ENCODE measurements at regions not wholly inside any gene's neighbourhood (a gene's known extent, or its start where the extent isn't known, plus 50 kb on each side); places are given as distances from the start of the nearest gene placed in this dataset.
"Not testable (repeated sequence)": the region's sequence is repeated elsewhere in the genome, so short reads cannot be mapped to it uniquely, and the experiment has no call there.

DNA sequence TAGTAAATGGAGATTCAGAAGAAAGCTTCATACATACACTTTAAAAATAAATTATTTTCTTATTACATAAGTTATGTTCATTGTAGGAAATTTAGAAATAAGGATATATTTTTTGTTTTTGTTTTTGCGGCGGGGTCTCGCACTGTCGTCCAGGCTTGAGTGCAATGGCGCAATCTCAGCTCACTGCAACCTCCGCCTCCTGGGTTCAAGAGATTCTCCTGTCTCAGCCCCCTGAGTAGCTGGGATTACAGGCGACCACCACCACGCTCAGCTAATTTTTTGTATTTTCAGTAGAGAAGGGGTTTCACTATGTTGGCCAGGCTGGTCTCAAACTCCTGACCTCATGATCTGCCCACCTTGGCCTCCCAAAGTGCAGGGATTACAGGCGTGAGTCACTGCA is 71.7 kb upstream of the TSC22D2 start:
- not testable (repeated sequence) for H3K4me1 ChIP-seq (ENCODE audit: insufficient read depth); DNase-seq (ENCODE audit: extremely low spot score); H3K36me3 ChIP-seq (ENCODE audit: insufficient read depth); H3K27ac ChIP-seq (ENCODE audit: low read depth); H3K4me3 ChIP-seq (ENCODE audit: low read depth, low read length)
- 97% methylated on average over 9 of the region's 9 CpGs for WGBS

DNA sequence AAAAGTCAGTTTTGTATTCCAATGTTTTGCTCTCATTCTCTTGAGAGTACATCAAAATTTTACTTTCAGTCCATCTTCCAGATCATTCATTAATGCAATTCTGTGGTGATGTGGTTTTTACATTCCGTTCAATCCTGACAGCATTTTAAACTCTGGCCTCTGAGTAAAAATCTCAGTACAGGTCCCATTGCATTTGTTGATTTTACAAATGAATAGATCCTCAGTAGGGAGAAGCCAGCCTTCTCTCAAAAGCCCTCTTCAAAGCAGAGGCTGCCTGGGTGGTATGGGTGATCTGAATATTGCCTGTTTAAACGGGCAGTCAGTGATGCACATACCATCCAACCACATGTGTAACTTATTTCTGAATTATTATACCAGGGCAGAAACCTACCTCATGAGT is 72.5 kb upstream of the TSC22D2 start:
- no peak overlapping the region for H3K4me3 ChIP-seq (ENCODE audit: low read depth, low read length)
- no peaks in the 10 kb centered on the region for H3K36me3 ChIP-seq (ENCODE audit: insufficient read depth)
- H3K4me1 ChIP-seq (ENCODE audit: insufficient read depth), result no peaks in the 10 kb centered on the region
- no peak overlapping the region for H3K27ac ChIP-seq (ENCODE audit: low read depth)
- 56% methylated on average over 2 of the region's 2 CpGs for WGBS
- no peak for DNase-seq (ENCODE audit: extremely low spot score)

DNA sequence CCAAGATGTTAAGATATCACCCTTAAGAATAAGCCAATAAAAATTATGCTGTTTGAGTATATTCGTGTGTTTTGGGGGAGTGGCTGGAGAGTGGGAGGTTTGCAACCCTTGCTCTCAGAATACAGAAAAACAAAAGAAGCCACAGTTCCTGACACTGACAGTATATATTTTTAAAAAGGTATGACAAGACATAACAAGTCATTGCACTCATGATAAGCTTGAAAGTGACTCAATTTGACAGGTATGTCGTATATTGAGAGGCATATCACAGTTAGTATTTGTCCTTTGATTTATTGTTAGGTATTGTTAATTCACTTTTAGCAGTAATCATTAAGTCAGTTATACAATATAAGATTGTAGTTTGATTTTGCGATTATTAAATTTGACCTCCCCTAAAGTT is 73.1 kb upstream of the TSC22D2 start:
- no peak overlapping the region for H3K4me3 ChIP-seq (ENCODE audit: low read depth, low read length)
- no peak for DNase-seq (ENCODE audit: extremely low spot score)
- 80% methylated on average over 3 of the region's 3 CpGs for WGBS
- no peak overlapping the region for H3K27ac ChIP-seq (ENCODE audit: low read depth)
- H3K36me3 ChIP-seq (ENCODE audit: insufficient read depth), result no peaks in the 10 kb centered on the region
- H3K4me1 ChIP-seq (ENCODE audit: insufficient read depth), result no peaks in the 10 kb centered on the region

DNA sequence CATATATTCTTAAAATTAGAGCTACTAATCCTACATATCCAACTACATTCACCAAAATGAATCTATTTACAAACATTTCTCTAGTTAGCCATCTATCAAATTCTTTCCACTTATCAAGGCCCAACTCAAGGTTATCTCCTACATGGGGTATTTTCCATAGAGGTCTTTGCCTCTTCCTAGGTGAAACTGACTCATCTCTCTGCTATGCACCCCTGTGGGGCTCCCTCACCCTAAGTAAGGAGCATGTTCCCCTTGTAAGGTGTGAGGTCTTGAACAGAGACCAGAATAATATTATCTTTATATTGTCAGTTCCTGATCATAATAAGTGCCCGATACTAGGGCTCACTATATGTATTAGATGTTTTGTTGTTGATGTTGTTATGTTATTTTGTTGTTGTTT is 74.6 kb upstream of the TSC22D2 start:
- Histone ChIP-seq H3K27ac (ENCODE audit: low read depth) (no peak overlapping the region), H3K4me1 (ENCODE audit: insufficient read depth) (no peaks in the 10 kb centered on the region), H3K4me3 (ENCODE audit: low read depth, low read length) (no peak overlapping the region), H3K36me3 (ENCODE audit: insufficient read depth) (no peaks in the 10 kb centered on the region)
- DNase-seq (ENCODE audit: extremely low spot score), result no peak
- 95% methylated on average over 1 of the region's 1 CpG for WGBS

DNA sequence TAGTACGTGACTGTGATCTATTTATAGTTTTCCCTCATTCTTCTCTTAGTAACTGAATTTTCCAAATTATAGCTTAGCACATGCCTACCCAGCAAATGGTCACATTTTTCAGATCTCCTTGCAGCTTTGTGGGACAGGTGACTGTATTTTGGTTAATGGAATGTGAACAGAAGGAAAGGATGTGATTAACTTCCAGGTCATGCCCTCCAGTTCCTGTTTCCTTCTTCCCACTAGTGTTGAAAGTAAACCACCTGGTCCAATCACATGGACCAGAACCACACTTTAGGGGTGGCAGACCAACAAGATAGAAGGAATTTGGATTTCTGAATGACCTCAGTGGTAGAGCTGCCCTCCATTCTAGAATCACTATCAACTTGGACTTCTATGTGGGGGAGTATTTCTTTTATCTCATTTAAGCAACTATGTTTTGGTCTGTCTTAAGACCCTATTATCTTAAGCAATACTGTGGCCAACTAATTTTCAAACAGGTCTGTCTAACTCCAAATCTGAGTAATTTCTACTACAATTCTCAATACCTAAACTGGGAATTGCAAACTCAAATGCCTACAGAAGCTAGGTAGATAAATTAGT is 76.0 kb upstream of the TSC22D2 start:
- H3K36me3 ChIP-seq (ENCODE audit: insufficient read depth), result no peaks in the 10 kb centered on the region
- WGBS, result 66% methylated on average over 1 of the region's 1 CpG
- no peak for DNase-seq (ENCODE audit: extremely low spot score)
- H3K4me3 ChIP-seq (ENCODE audit: low read depth, low read length), result no peak overlapping the region
- H3K27ac ChIP-seq (ENCODE audit: low read depth), result no peak overlapping the region
- H3K4me1 ChIP-seq (ENCODE audit: insufficient read depth), result no peaks in the 10 kb centered on the region

DNA sequence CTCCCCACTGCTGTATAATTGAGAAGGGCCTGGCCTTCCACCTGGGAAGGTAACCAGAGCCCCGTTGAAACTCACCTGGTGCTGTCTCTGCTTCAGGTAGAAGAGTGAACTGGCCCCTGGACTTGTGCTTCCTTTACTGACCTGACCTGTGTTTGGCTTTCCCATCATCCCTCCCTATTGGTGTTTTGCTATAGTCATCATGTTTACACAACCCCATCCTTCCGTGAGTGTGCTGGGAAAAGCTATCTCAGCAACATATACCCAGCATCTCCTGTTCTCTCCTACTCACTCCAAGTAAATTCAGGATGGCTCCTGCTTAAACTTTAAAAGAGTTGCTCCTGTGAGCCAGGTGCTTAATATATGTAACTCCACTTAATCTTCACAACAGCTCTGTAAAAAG is 77.2 kb upstream of the TSC22D2 start:
- no peak for DNase-seq (ENCODE audit: extremely low spot score)
- WGBS, result 78% methylated on average over 2 of the region's 2 CpGs
- H3K4me3 ChIP-seq (ENCODE audit: low read depth, low read length), result no peak overlapping the region
- no peaks in the 10 kb centered on the region for H3K4me1 ChIP-seq (ENCODE audit: insufficient read depth)
- no peak overlapping the region for H3K27ac ChIP-seq (ENCODE audit: low read depth)
- no peaks in the 10 kb centered on the region for H3K36me3 ChIP-seq (ENCODE audit: insufficient read depth)

DNA sequence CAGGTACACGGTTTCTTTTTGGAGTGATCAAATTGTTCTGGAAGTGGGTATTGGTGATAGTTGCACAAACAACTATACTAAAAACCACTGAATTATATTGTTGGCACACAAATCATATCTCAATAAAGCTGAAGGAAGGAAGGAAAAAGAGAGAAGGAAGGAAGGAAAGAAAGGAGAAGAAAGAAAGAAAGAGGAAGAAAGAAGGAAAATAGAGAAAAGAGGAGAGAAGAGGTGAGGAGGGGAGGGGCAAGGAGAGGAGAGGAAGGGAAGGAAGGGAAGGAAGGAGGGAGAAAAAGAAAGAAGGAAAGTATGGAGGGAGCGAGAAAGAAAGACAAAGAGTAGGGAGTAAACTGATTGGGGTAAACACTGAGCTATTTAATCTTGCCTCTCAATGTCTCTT is 77.9 kb upstream of the TSC22D2 start:
- H3K4me1 ChIP-seq (ENCODE audit: insufficient read depth), result no peaks in the 10 kb centered on the region
- no peak overlapping the region for H3K27ac ChIP-seq (ENCODE audit: low read depth)
- DNase-seq (ENCODE audit: extremely low spot score), result no peak
- H3K36me3 ChIP-seq (ENCODE audit: insufficient read depth), result no peaks in the 10 kb centered on the region
- WGBS, result 87% methylated on average over 2 of the region's 2 CpGs
- no peak overlapping the region for H3K4me3 ChIP-seq (ENCODE audit: low read depth, low read length)

DNA sequence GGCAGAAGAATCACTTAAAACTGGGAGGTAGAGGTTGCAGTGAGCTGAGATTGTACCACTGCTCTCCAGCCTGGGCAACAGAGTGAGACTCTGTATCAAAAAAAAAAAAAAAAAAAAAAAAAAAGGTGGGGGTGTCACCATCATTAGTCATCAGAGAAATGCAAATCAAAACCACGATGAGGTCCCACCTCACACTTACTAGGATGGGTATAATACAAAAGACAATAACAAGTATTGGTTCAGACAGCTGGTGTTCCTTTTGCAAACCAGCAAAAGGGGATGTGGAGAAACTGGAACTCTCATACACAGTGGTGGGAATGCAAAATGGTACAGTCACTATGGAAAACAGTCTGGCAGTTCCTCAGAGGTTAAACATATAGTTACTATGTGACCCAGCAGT is 78.7 kb upstream of the TSC22D2 start:
- 92% methylated on average over 1 of the region's 1 CpG for WGBS
- Histone ChIP-seq H3K4me3 (ENCODE audit: low read depth, low read length) (no peak overlapping the region), H3K27ac (ENCODE audit: low read depth) (no peak overlapping the region), H3K4me1 (ENCODE audit: insufficient read depth) (no peaks in the 10 kb centered on the region), H3K36me3 (ENCODE audit: insufficient read depth) (no peaks in the 10 kb centered on the region)
- no peak for DNase-seq (ENCODE audit: extremely low spot score)

DNA sequence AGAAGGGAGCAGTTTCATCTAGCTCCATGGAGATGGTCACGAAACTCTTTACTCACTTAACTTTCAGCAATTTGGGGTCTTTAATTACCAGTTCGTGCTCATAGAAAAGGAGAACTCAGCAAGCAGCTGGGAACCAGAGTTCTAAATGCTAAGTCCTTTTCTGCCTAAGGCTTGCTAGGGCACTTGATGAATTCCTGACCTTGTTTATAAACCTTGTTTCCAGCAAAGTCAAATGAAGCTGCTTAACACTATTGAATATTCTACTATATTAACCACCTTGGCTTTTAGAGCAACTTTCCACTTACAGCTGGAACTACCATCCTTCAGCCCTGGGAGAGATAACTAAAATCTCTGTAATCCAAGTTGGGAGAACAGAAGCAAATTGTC is 79.5 kb upstream of the TSC22D2 start:
- 97% methylated on average over 2 of the region's 2 CpGs for WGBS
- H3K4me1 ChIP-seq (ENCODE audit: insufficient read depth), result no peaks in the 10 kb centered on the region
- H3K36me3 ChIP-seq (ENCODE audit: insufficient read depth), result no peaks in the 10 kb centered on the region
- no peak for DNase-seq (ENCODE audit: extremely low spot score)
- H3K27ac ChIP-seq (ENCODE audit: low read depth), result no peak overlapping the region
- no peak overlapping the region for H3K4me3 ChIP-seq (ENCODE audit: low read depth, low read length)

DNA sequence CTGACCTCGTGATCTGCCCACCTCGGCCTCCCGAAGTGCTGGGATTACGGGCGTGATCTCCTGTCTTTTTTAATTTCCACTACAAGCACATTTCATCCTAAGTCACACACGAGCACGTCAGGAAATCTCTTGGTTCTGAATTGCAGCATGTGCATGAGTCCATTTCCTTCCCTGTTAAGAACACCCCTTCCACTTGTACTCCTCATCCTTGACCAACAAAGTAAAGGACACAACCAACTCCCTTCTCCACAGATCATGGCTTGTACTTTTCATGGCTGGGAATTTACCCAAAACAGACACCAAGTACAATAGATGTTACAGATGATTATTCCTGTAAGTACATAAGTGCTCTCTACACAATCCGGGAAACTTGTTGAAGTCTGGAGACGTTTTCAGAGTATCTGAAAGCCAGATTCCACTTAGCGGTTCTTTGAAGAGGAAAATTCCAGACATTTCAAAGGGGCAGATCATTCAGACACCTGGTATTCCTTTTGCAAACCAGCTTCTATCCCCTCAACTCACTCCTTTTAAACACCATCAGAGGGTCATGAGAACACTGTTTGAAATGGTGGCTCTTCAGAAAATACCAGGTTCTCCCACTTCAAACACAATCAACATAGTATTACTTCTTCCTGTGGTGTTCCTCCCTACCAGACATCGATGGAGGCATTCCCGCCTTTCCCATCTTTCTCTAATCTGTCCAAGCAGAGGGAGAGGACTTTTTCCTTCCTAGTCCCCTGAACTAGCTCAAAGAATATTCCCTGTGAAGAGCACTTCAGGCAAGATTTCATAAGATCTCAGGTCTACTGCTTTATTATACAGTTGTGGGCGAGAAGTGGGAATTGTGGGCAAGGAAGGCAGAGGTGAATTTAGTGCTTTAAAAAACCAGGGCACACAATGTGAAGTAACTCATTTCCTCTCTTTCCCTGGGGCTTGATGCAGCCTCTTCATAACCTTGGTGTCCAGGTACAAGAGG is 80.1 kb upstream of the TSC22D2 start:
- no peak overlapping the region for H3K27ac ChIP-seq (ENCODE audit: low read depth)
- 91% methylated on average over 13 of the region's 13 CpGs for WGBS
- H3K36me3 ChIP-seq (ENCODE audit: insufficient read depth), result no peaks in the 10 kb centered on the region
- H3K4me3 ChIP-seq (ENCODE audit: low read depth, low read length), result no peak overlapping the region
- H3K4me1 ChIP-seq (ENCODE audit: insufficient read depth), result no peaks in the 10 kb centered on the region
- DNase-seq (ENCODE audit: extremely low spot score), result no peak

DNA sequence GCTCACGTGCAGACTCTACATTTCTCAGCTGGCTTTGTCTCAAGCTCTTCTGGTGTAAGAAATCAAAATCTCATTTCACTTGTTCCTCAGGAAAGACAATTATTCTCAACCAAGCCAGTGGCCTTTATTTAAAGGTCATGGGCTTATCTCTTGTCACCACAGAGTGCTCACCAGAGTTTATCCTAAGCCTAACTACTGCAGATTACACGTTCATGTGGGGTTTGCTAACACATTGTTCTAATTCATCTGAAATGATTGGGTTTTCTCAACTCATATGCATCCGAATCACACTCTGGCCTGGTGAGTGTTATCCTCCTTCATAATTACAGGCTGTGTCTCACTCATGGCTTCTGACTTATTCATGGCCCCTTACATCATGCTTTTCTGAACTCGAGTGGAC is 83.3 kb upstream of the TSC22D2 start:
- 79% methylated on average over 4 of the region's 4 CpGs for WGBS
- Histone ChIP-seq H3K27ac (ENCODE audit: low read depth) (no peak overlapping the region), H3K36me3 (ENCODE audit: insufficient read depth) (no peaks in the 10 kb centered on the region), H3K4me1 (ENCODE audit: insufficient read depth) (no peaks in the 10 kb centered on the region), H3K4me3 (ENCODE audit: low read depth, low read length) (no peak overlapping the region)
- DNase-seq (ENCODE audit: extremely low spot score), result no peak

DNA sequence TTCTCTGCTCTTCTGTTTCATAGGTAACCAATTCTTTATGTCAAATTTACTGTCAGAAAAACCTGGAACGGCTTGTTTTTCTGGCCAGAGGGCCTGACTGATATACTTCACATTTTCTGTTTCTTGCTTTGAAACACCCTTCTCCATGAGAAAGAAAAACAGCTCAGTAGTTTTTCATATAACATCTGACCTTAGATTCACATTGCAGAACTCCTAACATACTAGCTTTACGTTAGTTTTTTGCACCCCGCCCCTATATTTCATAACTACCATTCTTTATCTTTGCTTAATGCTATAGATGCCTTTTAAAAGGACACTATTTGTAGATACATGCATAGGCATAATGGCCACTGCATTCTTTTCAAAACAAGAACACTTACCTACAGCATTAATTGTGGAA is 83.9 kb upstream of the TSC22D2 start:
- Histone ChIP-seq H3K27ac (ENCODE audit: low read depth) (no peak overlapping the region), H3K4me3 (ENCODE audit: low read depth, low read length) (no peak overlapping the region), H3K4me1 (ENCODE audit: insufficient read depth) (no peaks in the 10 kb centered on the region), H3K36me3 (ENCODE audit: insufficient read depth) (no peaks in the 10 kb centered on the region)
- no peak for DNase-seq (ENCODE audit: extremely low spot score)
- WGBS, result 82% methylated on average over 3 of the region's 3 CpGs

DNA sequence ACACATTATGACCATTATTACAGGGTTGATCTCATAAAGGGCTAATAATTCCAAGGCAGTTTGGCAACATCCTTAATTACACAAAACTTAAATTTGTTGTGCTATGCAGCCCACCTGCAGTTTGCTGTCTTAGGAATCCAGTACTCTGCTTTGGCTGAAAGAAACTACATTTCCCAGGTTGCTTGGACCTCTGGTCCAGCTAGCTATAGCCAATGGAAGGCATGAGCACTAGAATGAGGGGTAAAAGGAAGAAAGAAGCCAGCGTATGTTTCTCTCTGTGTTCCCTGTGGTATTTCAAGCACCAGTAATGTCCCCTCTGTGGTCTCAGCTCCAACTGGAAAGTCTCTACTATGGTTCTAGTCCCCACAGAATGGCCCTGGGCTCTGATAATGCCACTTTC is 84.3 kb upstream of the TSC22D2 start:
- no peaks in the 10 kb centered on the region for H3K36me3 ChIP-seq (ENCODE audit: insufficient read depth)
- no peak overlapping the region for H3K27ac ChIP-seq (ENCODE audit: low read depth)
- 73% methylated on average over 1 of the region's 1 CpG for WGBS
- DNase-seq (ENCODE audit: extremely low spot score), result no peak
- H3K4me3 ChIP-seq (ENCODE audit: low read depth, low read length), result no peak overlapping the region
- no peaks in the 10 kb centered on the region for H3K4me1 ChIP-seq (ENCODE audit: insufficient read depth)

DNA sequence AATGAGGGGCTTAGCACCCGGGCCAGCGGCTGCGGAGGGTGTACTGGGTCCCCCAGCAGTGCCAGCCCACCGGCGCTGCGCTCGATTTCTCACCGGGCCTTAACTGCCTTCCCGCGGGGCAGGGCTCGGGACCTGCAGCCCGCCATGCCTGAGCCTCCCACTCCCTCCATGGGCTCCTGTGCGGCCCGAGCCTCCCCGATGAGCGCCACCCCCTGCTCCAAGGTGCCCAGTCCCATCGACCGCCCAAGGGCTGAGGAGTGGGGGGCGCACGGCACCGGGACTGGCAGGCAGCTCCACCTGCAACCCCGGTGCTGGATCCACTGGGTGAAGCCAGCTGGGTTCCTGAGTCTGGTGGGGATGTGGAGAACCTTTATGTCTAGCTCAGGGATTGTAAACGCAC is 85.0 kb upstream of the TSC22D2 start:
- not testable (repeated sequence) for DNase-seq (ENCODE audit: extremely low spot score); H3K4me3 ChIP-seq (ENCODE audit: low read depth, low read length); H3K36me3 ChIP-seq (ENCODE audit: insufficient read depth); H3K27ac ChIP-seq (ENCODE audit: low read depth); H3K4me1 ChIP-seq (ENCODE audit: insufficient read depth)
- 97% methylated on average over 23 of the region's 23 CpGs for WGBS
